ENCODE measurements at regions not wholly inside any gene's neighbourhood (a gene's known extent, or its start where the extent isn't known, plus 50 kb on each side); places are given as distances from the start of the nearest gene placed in this dataset.

DNA sequence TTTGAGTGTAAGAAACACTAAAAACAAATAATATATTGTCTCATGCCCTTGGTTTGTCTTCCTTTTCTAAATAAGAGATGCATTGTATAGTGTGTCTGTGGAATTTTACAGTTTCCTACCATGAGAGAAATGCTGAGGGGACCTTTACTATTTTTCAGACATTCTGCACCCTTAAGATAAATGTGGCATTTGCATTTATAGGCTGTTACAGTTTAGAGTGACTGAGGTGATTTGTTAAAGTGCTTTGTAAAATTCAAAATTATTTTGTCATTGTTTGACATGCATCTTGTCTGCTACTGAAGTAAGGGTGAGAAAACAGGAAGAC is 78.9 kb upstream of the ZSWIM2 start:
- DNase-seq = no peak
- dilution Hi-C loops (cut with HindIII; ENCODE audit: low sequenced_read_pairs, unreplicated experiment) (no loop called here), intact Hi-C loops (cut with micrococcal nuclease) (no loop called here), in situ Hi-C loops (cut with MboI; ENCODE audit: low sequenced_read_pairs) (no loop called here)
- no peak overlapping the region for H3K4me2 ChIP-seq (ENCODE audit: low read depth, low read length)
- no peak overlapping the region for H2AK9ac ChIP-seq (replicated peaks; ENCODE audit: low read depth, low read length, poor library complexity)
- ChIA-PET POLR2A (ENCODE audit: unreplicated experiment) (no interaction called here), CTCF (no interaction called here)
- no peak overlapping the region for H3K4me3 ChIP-seq (ENCODE audit: insufficient read depth, low read depth, low read length)
- no peak overlapping the region for H3K18ac ChIP-seq (ENCODE audit: low read depth, low read length)
- no peak overlapping the region for H2AK5ac ChIP-seq (ENCODE audit: low read depth, low read length)
- H4K20me1 ChIP-seq (ENCODE audit: insufficient read depth, low read length) = no peaks in the 10 kb centered on the region
- no peak overlapping the region for H2BK5ac ChIP-seq (ENCODE audit: low read depth, low read length, poor library complexity, severe bottlenecking)
- H4K91ac ChIP-seq (ENCODE audit: insufficient read depth, low read depth, low read length) = no peak overlapping the region
- ATAC-seq (ENCODE audit: low read depth) = no peak
- H3K23ac ChIP-seq (ENCODE audit: low read depth, low read length) = no peak overlapping the region
- no peak overlapping the region for H4K8ac ChIP-seq (ENCODE audit: low read depth in 2 of 2, low read length in 2 of 2)
- H3K9me1 ChIP-seq (ENCODE audit: insufficient read depth, low read length) = no peaks in the 10 kb centered on the region
- H3K14ac ChIP-seq (replicated peaks; ENCODE audit: low read depth, low read length) = no peak overlapping the region
- no peaks in the 10 kb centered on the region for H3K9me3 ChIP-seq (ENCODE audit: control insufficient read depth, insufficient read depth, low read length)
- H2BK120ac ChIP-seq (ENCODE audit: low read depth, low read length) = no peak overlapping the region
- no peak overlapping the region for H2BK15ac ChIP-seq (ENCODE audit: low read depth, low read length)
- H3K56ac ChIP-seq (ENCODE audit: extremely low read depth, insufficient read depth, low read length) = no peak overlapping the region
- no peaks in the 10 kb centered on the region for H3K79me1 ChIP-seq (ENCODE audit: low read depth in 1 of 2, low read length in 2 of 2)
- H3K27ac ChIP-seq (ENCODE audit: insufficient read depth, low read length) = no peak overlapping the region
- H3K36me3 ChIP-seq (ENCODE audit: control insufficient read depth, insufficient read depth, low read length) = no peaks in the 10 kb centered on the region
- H3K4ac ChIP-seq (ENCODE audit: low read depth, low read length) = no peak overlapping the region
- no peaks in the 10 kb centered on the region for H3K27me3 ChIP-seq (ENCODE audit: control insufficient read depth, insufficient read depth, low read length)
- no peak overlapping the region for H4K5ac ChIP-seq (ENCODE audit: low read depth, low read length)
- H3K9ac ChIP-seq (ENCODE audit: low read depth, low read length) = no peak overlapping the region
- TF ChIP-seq NFE2L2 (IDR thresholded peaks at IDR 0.05; ENCODE audit: low read depth, low read length) = no peak
- TF ChIP-seq RAD21 (IDR thresholded peaks at IDR 0.05; ENCODE audit: low read length) = no peak
- no TSS peak for BruUV-seq (replicated peaks)
- no peaks in the 10 kb centered on the region for H3K4me1 ChIP-seq (ENCODE audit: control insufficient read depth, insufficient read depth, low read length)
- no peak overlapping the region for H2AFZ ChIP-seq (replicated peaks; ENCODE audit: low read length, poor library complexity)
- no peak overlapping the region for H2BK20ac ChIP-seq (ENCODE audit: low read depth, low read length)
